Peyer's patch (tissue), 4 donors: ENCODE measurements at regions not wholly inside any gene's neighbourhood (a gene's known extent, or its start where the extent isn't known, plus 50 kb on each side); places are given as distances from the start of the nearest gene placed in this dataset.

ENCODE experiments used
- CTCF ChIP-seq, 6 experiments: fragments of 450-650 bp in 4 of 6; fragments of 200-600 bp in 2 of 6; sonication (generic) in 1 of 6; IDR thresholded peaks; one replicate each; pipeline ENCODE4 v1.5.1; 2017 to 2019; ENCODE audit warnings: antibody characterized with exemption in 6 of 6, mild to moderate bottlenecking in 3 of 6, moderate library complexity in 1 of 6
- POLR2A ChIP-seq, 2 donors: fragments of 450-650 bp; IDR thresholded peaks; one replicate each; pipeline ENCODE4 v1.5.1; 2017; ENCODE audit warnings: antibody characterized with exemption in 2 of 2, mild to moderate bottlenecking in 2 of 2, moderate library complexity in 2 of 2

- no peak for TF ChIP-seq CTCF (IDR thresholded peaks at IDR 0.05)
- TF ChIP-seq POLR2A (IDR thresholded peaks at IDR 0.05) = no peak
Measured at GRCh38 chr7:136342251-136342650, 365.1 kb upstream of the MTPN start.
